ENCODE measurements at regions not wholly inside any gene's neighbourhood (a gene's known extent, or its start where the extent isn't known, plus 50 kb on each side); places are given as distances from the start of the nearest gene placed in this dataset.

DNA sequence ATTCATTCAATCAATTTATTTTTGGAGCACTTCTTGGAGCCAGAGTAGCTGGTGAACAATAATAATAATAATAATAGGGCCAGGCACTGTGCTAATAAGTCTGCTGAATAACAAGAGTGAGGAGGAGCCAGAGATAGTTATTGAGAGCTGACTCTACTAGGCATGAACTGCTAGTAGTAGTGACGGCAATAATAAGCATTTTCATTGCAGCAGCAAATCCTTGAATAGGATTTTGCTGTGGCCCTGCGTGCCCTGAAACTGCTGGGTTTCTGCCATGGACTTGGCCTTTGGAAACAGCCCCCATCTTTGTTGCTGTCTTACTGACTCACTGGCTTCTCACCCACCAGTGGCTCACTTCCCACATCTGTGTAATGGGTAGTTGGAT is 545.9 kb downstream of the MIAT start:
- H3K36me3 Mint-ChIP-seq (ENCODE audit: low read depth): no peaks in the 10 kb centered on the region
- intact Hi-C loops (cut with micrococcal nuclease): no loop called here
- no peak for DNase-seq
- H3K9me3 Mint-ChIP-seq: no peaks in the 10 kb centered on the region
- H3K27me3 Mint-ChIP-seq: no peaks in the 10 kb centered on the region
- no peak overlapping the region for H3K27ac Mint-ChIP-seq
- H3K4me3 Mint-ChIP-seq: no peak overlapping the region
- H3K4me1 Mint-ChIP-seq: no peaks in the 10 kb centered on the region

DNA sequence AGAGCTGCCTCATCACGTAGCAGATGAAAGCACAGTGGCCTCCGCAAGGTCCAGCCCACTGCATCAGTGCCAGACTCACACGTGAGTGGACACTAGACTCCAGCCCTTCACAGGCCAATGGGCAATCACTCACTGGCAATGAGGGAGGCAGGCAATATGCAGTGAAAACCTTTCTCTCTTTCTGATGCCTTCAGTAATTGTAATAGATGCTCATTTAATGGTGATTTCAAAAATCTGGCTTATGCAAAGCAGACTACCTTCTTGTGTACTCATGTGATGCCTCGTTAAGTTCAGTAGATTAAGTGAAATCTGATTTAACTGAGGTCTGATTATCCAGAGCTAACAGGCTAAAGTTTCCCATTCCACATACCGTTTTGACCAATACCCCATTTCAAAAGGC is 546.9 kb downstream of the MIAT start:
- Mint-ChIP-seq H3K4me3 (no peak overlapping the region), H3K36me3 (ENCODE audit: low read depth) (no peaks in the 10 kb centered on the region), H3K27me3 (no peaks in the 10 kb centered on the region), H3K9me3 (no peaks in the 10 kb centered on the region), H3K4me1 (no peaks in the 10 kb centered on the region), H3K27ac (no peak overlapping the region)
- no peak for DNase-seq
- intact Hi-C loops (cut with micrococcal nuclease): no loop called here

DNA sequence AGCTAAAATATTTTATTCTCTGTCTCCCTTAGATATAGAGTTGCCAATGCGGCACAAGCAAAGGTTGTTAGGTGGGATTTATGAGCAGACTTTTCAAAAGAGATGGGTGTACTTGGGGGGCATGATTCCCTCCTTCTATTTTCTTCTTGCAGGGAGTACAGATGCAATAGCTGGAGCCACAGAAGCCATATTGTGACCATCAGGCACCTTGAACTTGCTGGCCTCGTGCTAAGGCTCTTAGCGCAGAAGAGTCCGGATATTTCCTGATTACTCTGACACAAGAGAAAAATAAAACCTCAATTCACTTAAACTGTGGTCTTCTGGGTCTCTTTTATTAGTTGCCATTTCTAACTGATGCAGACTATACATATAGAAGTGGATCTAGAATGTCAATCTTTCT is 547.4 kb downstream of the MIAT start:
- H3K27ac Mint-ChIP-seq: no peak overlapping the region
- H3K9me3 Mint-ChIP-seq: no peaks in the 10 kb centered on the region
- H3K4me1 Mint-ChIP-seq: no peaks in the 10 kb centered on the region
- H3K4me3 Mint-ChIP-seq: no peak overlapping the region
- DNase-seq: no peak
- no peaks in the 10 kb centered on the region for H3K27me3 Mint-ChIP-seq
- intact Hi-C loops (cut with micrococcal nuclease): no loop called here
- H3K36me3 Mint-ChIP-seq (ENCODE audit: low read depth): no peaks in the 10 kb centered on the region

DNA sequence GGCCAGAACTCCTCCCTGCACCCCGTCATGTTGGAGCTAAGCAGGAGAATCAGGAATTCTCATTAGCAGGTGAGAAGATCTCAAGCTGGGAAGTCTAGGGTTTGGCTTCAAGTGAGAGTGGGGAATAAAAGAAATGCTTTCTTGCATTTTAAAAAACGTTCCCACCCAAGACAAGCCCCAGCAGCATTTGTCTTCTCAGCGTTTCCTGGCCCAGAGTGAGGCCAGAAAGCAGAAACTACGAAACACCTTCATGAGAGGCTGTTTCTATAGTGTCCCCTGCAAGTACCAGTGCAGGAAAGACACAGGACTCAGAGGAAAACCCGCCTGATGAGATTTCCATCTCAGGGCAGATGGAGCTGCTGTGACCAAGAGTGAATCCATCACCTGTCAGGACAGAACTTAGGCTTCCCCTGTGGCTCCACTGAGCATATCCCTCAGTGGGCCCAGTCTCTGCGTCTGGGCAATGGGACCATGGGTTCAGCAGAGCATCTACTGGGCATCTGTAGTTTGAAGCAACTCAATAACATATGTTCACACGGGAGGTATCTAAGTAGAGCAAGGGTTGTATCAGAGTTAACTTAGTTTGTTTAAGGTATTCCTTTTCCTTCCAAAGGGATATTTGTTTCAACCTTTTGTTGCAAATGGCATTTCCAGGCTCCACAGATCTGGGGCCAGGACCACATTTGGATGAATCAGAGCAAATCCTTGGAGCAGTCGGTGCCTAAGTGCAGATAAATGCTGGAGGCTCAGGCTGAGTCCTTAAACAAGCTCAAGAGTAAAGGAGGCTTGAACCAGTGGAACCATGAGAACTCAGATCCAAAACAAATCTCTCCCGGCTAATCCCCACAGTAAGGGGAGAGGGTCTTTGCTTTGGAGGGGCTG is 548.3 kb downstream of the MIAT start:
- Mint-ChIP-seq H3K9me3 (no peaks in the 10 kb centered on the region), H3K4me1 (no peaks in the 10 kb centered on the region), H3K27ac (no peak overlapping the region), H3K36me3 (ENCODE audit: low read depth) (no peaks in the 10 kb centered on the region), H3K27me3 (no peaks in the 10 kb centered on the region), H3K4me3 (no peak overlapping the region)
- intact Hi-C loops (cut with micrococcal nuclease): no loop called here
- no peak for DNase-seq

DNA sequence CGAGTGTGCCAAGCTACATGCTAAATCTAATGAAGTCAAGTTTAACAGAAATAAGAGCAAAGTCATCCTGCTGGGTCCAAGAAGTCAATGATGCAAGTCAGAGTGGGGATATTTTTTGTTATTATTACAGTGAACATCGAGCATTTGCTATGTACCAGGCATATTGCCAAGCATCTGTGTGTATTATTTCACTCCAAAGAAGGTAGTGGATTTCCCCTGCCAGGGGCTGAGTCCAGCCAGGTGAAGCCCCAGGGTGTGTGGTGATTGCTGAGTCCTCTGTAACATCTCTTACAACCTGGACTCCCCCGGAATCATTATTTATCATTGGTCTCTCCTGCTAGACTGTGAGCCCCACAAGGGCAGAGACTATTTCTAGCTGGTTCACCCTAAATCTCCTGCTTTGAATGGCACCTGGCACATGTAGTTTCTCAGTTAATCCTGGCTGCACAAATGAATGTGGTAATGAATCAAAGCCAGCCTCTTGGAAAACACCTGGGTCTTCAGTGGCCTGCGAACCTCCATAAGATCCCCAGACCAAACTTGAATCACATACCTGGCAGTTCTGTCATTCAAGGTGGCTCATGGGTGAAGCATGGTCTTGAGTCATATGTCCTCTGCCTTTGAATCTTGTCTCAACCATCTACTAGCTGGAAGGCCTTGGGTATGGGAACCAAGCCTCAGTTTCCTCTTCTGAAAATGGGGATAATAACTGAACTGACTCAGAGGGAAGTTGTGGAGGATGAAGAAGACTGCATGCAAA is 549.2 kb downstream of the MIAT start:
- Mint-ChIP-seq H3K4me1 (no peaks in the 10 kb centered on the region), H3K9me3 (no peaks in the 10 kb centered on the region), H3K27me3 (peaks cover 2% of the 10 kb centered on the region), H3K36me3 (ENCODE audit: low read depth) (no peaks in the 10 kb centered on the region), H3K27ac (no peak overlapping the region), H3K4me3 (no peak overlapping the region)
- intact Hi-C loops (cut with micrococcal nuclease): no loop called here
- no peak for DNase-seq

DNA sequence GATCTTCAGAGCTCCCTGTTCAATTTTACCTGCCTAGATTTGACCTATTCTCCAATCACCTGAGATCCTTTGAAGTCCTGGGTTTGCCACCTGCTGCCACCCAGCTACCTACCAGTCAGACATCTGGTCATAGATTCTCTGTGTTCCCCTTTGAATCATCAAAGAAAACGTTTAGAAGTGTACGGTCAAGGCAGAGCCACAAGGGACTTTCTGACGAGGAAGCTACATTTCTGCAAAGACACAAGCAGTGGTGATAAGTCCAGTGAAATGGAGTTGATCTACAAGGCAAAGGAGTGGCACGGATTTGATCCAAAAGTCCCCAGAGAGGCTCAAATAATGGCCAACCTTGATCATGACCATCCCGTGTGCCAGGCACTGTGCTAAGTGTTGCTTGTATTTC is 549.9 kb downstream of the MIAT start:
- no peaks in the 10 kb centered on the region for H3K36me3 Mint-ChIP-seq (ENCODE audit: low read depth)
- intact Hi-C loops (cut with micrococcal nuclease): no loop called here
- H3K27ac Mint-ChIP-seq: no peak overlapping the region
- peaks cover 2% of the 10 kb centered on the region for H3K27me3 Mint-ChIP-seq
- H3K4me1 Mint-ChIP-seq: no peaks in the 10 kb centered on the region
- H3K4me3 Mint-ChIP-seq: no peak overlapping the region
- DNase-seq: no peak
- no peaks in the 10 kb centered on the region for H3K9me3 Mint-ChIP-seq

DNA sequence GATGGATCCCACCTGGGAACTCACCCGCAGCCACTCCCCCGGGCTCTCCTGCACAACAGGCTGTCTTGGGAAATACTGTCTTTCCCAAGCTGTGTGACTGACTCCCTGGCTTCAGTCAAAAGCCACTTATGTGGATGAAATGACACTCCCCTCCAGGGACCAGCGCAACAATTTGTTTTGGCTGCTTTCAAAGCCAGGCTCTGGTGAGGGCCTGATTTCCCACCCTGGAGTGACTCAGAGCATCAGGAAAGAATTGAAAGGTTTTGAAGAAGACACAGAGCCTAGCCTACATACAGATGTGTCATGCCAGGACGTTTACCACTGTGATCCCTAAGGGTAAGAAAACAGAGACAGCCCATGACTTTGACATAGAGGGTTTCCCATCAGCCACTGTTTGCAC is 550.5 kb downstream of the MIAT start:
- Mint-ChIP-seq H3K27ac (no peak overlapping the region), H3K9me3 (peaks cover 3% of the 10 kb centered on the region), H3K36me3 (ENCODE audit: low read depth) (no peaks in the 10 kb centered on the region), H3K4me3 (no peak overlapping the region), H3K4me1 (no peaks in the 10 kb centered on the region), H3K27me3 (peaks cover 6% of the 10 kb centered on the region)
- no peak for DNase-seq
- intact Hi-C loops (cut with micrococcal nuclease): no loop called here

DNA sequence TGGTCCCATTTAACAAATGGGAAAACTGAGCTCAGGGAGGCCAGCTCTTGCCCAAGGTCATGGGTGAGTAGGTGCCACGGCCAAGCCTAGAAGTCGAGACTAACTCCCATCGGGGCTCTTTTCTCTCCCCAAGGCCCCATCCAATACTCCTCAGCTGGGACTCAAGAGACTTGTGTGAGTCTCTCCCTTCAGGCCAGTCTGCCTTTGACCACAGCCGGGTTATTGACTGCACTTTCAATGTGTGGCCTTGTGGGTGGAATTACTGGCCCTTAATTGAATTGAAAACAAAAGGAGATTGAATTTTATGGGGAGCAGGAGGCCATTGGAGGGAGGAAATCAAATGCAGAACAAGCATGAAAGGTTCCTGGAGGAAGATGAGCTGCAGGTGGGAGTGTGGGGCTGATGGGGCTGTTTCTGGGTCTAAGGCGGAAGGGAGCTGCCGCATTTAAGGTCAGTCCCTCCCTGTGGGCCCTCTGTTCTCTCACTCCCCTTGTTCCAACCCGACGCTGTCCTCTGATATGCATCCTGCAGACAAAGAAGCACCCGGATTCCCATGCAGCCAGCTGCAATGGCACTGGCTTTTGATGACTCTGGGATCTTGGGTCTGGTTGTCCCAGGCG is 552.8 kb downstream of the MIAT start:
- no peak for DNase-seq
- no peaks in the 10 kb centered on the region for H3K4me1 Mint-ChIP-seq
- intact Hi-C loops (cut with micrococcal nuclease): no loop called here
- H3K9me3 Mint-ChIP-seq: peaks cover 4% of the 10 kb centered on the region
- no peak overlapping the region for H3K4me3 Mint-ChIP-seq
- no peak overlapping the region for H3K27ac Mint-ChIP-seq
- peaks cover 6% of the 10 kb centered on the region for H3K27me3 Mint-ChIP-seq
- no peaks in the 10 kb centered on the region for H3K36me3 Mint-ChIP-seq (ENCODE audit: low read depth)

DNA sequence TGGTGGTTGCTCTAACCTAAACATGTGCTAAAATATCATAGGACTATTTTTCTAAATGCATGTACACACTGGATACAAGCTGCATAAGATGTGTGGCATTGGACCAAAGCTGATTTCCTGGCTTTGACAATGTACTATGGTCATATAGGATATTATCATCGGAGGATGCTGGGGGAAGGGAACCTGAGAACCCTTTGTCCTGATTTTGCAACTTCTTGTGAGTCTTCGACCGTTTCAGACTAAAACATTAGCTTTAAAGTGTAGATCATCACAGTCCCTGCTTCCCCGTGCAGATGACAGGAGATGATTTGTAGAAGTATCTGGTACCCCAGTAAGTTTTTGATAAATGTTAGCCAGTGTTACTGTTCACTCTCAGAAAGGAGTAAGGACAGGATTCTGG is 554.7 kb downstream of the MIAT start:
- DNase-seq: no peak
- no peaks in the 10 kb centered on the region for H3K36me3 Mint-ChIP-seq (ENCODE audit: low read depth)
- no peaks in the 10 kb centered on the region for H3K4me1 Mint-ChIP-seq
- H3K4me3 Mint-ChIP-seq: no peak overlapping the region
- intact Hi-C loops (cut with micrococcal nuclease): no loop called here
- peaks cover 4% of the 10 kb centered on the region for H3K9me3 Mint-ChIP-seq
- H3K27me3 Mint-ChIP-seq: peaks cover 6% of the 10 kb centered on the region
- H3K27ac Mint-ChIP-seq: no peak overlapping the region

DNA sequence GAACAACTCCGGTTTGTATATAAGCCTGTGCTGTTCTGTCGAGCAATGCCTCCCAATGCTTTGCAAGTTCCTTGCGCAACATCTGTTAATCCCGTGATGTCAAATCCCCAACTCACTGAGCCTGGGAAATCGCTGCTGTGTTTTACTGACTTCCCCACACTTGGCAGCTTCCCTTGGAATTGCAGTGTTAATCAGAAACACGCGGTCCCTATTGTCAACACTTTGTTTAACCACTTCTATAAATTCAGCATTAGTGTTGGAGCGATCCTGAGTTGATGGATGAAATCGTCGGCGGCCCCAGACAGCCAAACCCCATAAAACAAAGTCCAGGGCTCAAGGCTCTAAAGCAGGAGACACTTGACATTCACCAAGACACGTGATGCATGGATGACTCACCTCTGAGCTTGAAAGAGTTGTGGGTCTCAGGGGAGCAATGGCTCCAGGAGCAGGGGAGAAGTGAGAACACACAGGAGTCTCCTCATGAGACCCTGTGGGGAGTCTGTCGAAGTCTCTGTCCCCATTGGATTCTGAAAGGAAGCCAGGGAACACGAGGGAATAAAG is 555.3 kb downstream of the MIAT start:
- Mint-ChIP-seq H3K27me3 (peaks cover 6% of the 10 kb centered on the region), H3K36me3 (ENCODE audit: low read depth) (no peaks in the 10 kb centered on the region), H3K4me1 (no peaks in the 10 kb centered on the region), H3K27ac (no peak overlapping the region), H3K4me3 (no peak overlapping the region), H3K9me3 (peaks cover 4% of the 10 kb centered on the region)
- intact Hi-C loops (cut with micrococcal nuclease): no loop called here
- no peak for DNase-seq

DNA sequence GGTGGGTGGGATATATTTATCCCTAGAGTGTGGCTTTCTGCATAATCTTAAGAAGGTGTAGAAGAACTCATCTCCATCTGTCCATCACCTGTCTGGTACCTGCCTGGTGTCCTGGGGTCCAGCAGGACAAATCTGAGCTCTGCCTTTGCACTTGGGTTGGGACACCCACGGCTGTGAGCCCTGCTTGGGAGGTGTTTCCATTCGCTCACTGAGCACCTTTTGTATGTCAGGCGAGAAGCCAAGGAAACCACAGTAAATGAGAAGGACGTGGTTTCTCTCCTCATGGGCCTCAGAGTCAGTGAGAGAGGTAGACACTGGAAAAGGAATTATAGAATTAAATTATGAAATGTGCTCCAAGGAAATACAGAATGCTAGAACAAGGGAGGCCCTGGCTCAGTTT is 555.9 kb downstream of the MIAT start:
- intact Hi-C loops (cut with micrococcal nuclease): no loop called here
- H3K9me3 Mint-ChIP-seq: peaks cover 4% of the 10 kb centered on the region
- H3K36me3 Mint-ChIP-seq (ENCODE audit: low read depth): no peaks in the 10 kb centered on the region
- DNase-seq: no peak
- no peaks in the 10 kb centered on the region for H3K4me1 Mint-ChIP-seq
- H3K27me3 Mint-ChIP-seq: peaks cover 6% of the 10 kb centered on the region
- H3K27ac Mint-ChIP-seq: no peak overlapping the region
- H3K4me3 Mint-ChIP-seq: no peak overlapping the region

DNA sequence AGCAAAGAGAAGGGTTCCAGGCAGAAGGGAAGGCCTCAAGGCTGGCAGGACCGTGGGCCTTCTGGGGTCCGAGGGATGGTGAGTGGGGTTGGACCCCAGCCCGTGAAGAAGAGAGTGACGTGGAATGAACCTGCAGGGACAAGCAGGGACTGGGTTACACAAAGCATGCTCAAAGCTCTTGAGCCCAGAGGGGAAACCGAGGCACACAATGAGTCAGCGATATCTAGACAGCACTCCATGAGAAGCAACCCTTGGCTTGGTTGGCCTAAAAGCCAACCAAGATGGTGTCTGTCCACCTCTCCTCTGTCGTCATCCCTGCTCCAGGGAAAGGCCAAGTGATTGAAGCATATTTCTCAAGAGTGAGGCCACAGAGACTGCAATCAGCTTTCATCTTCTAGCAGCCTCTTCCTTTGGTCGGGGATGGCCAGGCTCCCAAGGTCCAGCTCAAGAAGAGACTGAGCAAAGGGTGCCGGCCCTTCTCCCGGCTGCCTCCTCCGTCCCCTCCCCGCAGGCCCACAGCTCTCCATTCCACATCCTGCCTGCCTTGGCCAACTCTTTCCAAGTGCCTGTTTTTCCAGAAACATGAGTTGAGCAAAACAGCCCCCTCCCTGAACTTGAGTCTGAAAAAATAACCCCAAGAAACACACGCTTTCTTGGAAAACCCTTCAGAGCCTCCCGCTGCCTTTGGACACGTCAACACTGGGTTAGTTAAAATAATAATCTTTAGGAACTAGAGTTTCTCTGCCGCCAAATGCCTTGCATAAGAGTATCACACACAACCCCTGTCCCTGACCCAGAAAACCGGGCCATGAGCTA is 556.6 kb downstream of the MIAT start:
- Mint-ChIP-seq H3K27ac (no peak overlapping the region), H3K9me3 (peaks cover 4% of the 10 kb centered on the region), H3K4me3 (no peak overlapping the region), H3K4me1 (no peaks in the 10 kb centered on the region), H3K36me3 (ENCODE audit: low read depth) (no peaks in the 10 kb centered on the region), H3K27me3 (peaks cover 6% of the 10 kb centered on the region)
- intact Hi-C loops (cut with micrococcal nuclease): no loop called here
- no peak for DNase-seq

DNA sequence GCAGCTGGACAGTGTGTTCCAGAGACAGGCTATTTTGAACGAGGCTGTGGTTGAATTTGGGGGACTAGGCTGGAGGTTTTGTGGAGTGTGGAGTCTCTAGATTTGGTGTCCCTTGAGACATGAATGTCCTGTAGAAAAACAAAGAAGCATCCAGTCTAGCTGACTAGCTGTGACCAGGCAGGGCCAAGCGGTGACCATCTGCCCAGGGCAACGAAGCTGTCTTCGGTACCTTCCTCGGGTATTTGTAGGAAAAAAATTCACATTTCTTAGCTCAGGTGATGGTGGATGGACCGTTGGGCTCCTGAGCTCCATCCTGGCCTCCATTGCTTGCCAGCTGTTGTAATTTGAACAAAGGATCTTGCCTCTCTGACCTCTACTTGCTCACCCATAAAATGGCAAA is 557.3 kb downstream of the MIAT start:
- intact Hi-C loops (cut with micrococcal nuclease): no loop called here
- Mint-ChIP-seq H3K27me3 (peaks cover 6% of the 10 kb centered on the region), H3K4me3 (no peak overlapping the region), H3K36me3 (ENCODE audit: low read depth) (no peaks in the 10 kb centered on the region), H3K9me3 (peaks cover 4% of the 10 kb centered on the region), H3K4me1 (no peaks in the 10 kb centered on the region), H3K27ac (no peak overlapping the region)
- DNase-seq: no peak

Measured in activated CD4-positive, alpha-beta T cell treated with anti-CD3 and anti-CD28 coated beads, Interleukin-2, amount 10 ng/mL, durations not matched to agents 24 days and 14 days (primary cell).